IMR-90 (cell line): ENCODE measurements at regions not wholly inside any gene's neighbourhood (a gene's known extent, or its start where the extent isn't known, plus 50 kb on each side); places are given as distances from the start of the nearest gene placed in this dataset.

ENCODE experiments used
- ATAC-seq: fragments of 200-7000 bp; cut with Tn5 transposase; 2 replicates; pipeline ENCODE4 v1.9.1; 2020; ENCODE audit warnings: low read depth, mild to moderate bottlenecking, moderate library complexity
- BruUV-seq: library from RNA; stranded (reverse); fragments of 400-500 nt; replicated peaks from 2 replicates; lab custom pipeline; 2021; lab: Mats Ljungman, UMichigan
- CTCF ChIA-PET: fragments of 300-600 bp; formaldehyde crosslinking; extraction: SDS; loops from one replicate; lab custom pipeline; 2021; ENCODE audit warnings: antibody characterized with exemption; lab: Yijun Ruan, JAX
- POLR2A ChIA-PET: fragments of 300-600 bp; sonication (Branson Sonifier 250); formaldehyde crosslinking; loops from one replicate; lab custom pipeline; 2022; ENCODE audit warnings: antibody characterized with exemption; ENCODE audit not compliant: unreplicated experiment; lab: Charles Lee
- DNase-seq: peaks from one replicate; pipeline ENCODE4 v3.0.0; 2013
- H2AFZ ChIP-seq: replicated peaks from 2 replicates; pipeline ENCODE3; 2013; ENCODE audit warnings: low read length, mild to moderate bottlenecking; ENCODE audit not compliant: poor library complexity
- H2AK5ac ChIP-seq: 2 replicates; pipeline ENCODE4 v1.6.1; 2013; ENCODE audit warnings: low read depth, low read length, inconsistent platforms
- H2AK9ac ChIP-seq: replicated peaks from 2 replicates; pipeline ENCODE3; 2013; ENCODE audit warnings: mild to moderate bottlenecking, low read depth, low read length, moderate library complexity; ENCODE audit not compliant: poor library complexity
- H2BK120ac ChIP-seq: 2 replicates; pipeline ENCODE4 v1.6.1; 2013; ENCODE audit warnings: low read depth, low read length, inconsistent platforms
- H2BK15ac ChIP-seq: 3 replicates; pipeline ENCODE4 v1.6.1; 2013; ENCODE audit warnings: low read depth, low read length, inconsistent platforms
- H2BK20ac ChIP-seq: 2 replicates; pipeline ENCODE4 v1.6.1; 2013; ENCODE audit warnings: low read depth, mild to moderate bottlenecking, inconsistent platforms, low read length, moderate library complexity
- H2BK5ac ChIP-seq: 2 replicates; pipeline ENCODE4 v1.6.1; 2013; ENCODE audit warnings: mild to moderate bottlenecking, low read depth, low read length, inconsistent platforms; ENCODE audit not compliant: poor library complexity, severe bottlenecking
- H3K14ac ChIP-seq: replicated peaks from 2 replicates; pipeline ENCODE4 v1.6.1; 2013; ENCODE audit warnings: low read depth, low read length, inconsistent platforms
- H3K18ac ChIP-seq: 2 replicates; pipeline ENCODE4 v1.6.1; 2013; ENCODE audit warnings: low read depth, low read length, control low read depth
- H3K23ac ChIP-seq: 2 replicates; pipeline ENCODE4 v1.6.1; 2013; ENCODE audit warnings: low read depth, low read length, inconsistent platforms
- H3K27ac ChIP-seq: 2 replicates; pipeline ENCODE4 v1.5.1; 2013; ENCODE audit warnings: mild to moderate bottlenecking, control low read depth, low read length; ENCODE audit not compliant: insufficient read depth
- H3K27me3 ChIP-seq: 2 replicates; pipeline ENCODE4 v1.6.1; 2013; ENCODE audit warnings: low read length; ENCODE audit not compliant: control insufficient read depth, insufficient read depth
- H3K36me3 ChIP-seq: 2 replicates; pipeline ENCODE4 v1.6.1; 2013; ENCODE audit warnings: low read length, mixed read lengths; ENCODE audit not compliant: control insufficient read depth, insufficient read depth
- H3K4ac ChIP-seq: 2 replicates; pipeline ENCODE4 v1.6.1; 2013; ENCODE audit warnings: low read depth, low read length, inconsistent platforms
- H3K4me1 ChIP-seq: 2 replicates; pipeline ENCODE4 v1.6.1; 2013; ENCODE audit warnings: low read length, mixed read lengths; ENCODE audit not compliant: control insufficient read depth, insufficient read depth
- H3K4me2 ChIP-seq: 2 replicates; pipeline ENCODE4 v1.6.1; 2013; ENCODE audit warnings: low read depth, mild to moderate bottlenecking, control low read depth, low read length, moderate library complexity
- H3K4me3 ChIP-seq: 2 replicates; pipeline ENCODE4 v1.5.1; 2013; ENCODE audit warnings: low read depth, mild to moderate bottlenecking, control low read depth, low read length, moderate library complexity; ENCODE audit not compliant: insufficient read depth
- H3K56ac ChIP-seq: 2 replicates; pipeline ENCODE4 v1.6.1; 2013; ENCODE audit warnings: low read length, inconsistent platforms; ENCODE audit not compliant: insufficient read depth; ENCODE audit errors: extremely low read depth
- H3K79me1 ChIP-seq, 2 experiments: 2 replicates each; pipeline ENCODE4 v1.6.1; 2013; ENCODE audit warnings: low read length in 2 of 2, inconsistent platforms in 1 of 2, low read depth in 1 of 2
- H3K9ac ChIP-seq: 2 replicates; pipeline ENCODE4 v1.6.1; 2013; ENCODE audit warnings: low read depth, low read length, control low read depth
- H3K9me1 ChIP-seq: 2 replicates; pipeline ENCODE4 v1.6.1; 2013; ENCODE audit warnings: low read length, inconsistent platforms; ENCODE audit not compliant: insufficient read depth
- H3K9me3 ChIP-seq: 2 replicates; pipeline ENCODE4 v1.6.1; 2013; ENCODE audit warnings: low read length; ENCODE audit not compliant: control insufficient read depth, insufficient read depth
- H4K20me1 ChIP-seq: 2 replicates; pipeline ENCODE4 v1.6.1; 2013; ENCODE audit warnings: low read length, inconsistent platforms; ENCODE audit not compliant: insufficient read depth
- H4K5ac ChIP-seq: 2 replicates; pipeline ENCODE4 v1.6.1; 2013; ENCODE audit warnings: mild to moderate bottlenecking, low read depth, low read length, control low read depth
- H4K8ac ChIP-seq, 2 experiments: 2 replicates each; pipeline ENCODE4 v1.6.1; 2013; ENCODE audit warnings: low read depth in 2 of 2, low read length in 2 of 2, control low read depth in 1 of 2, inconsistent platforms in 1 of 2
- H4K91ac ChIP-seq: 2 replicates; pipeline ENCODE4 v1.6.1; 2013; ENCODE audit warnings: low read depth, low read length, inconsistent platforms; ENCODE audit not compliant: insufficient read depth
- BHLHE40 ChIP-seq: fragments of 150-350 bp; IDR thresholded peaks from 2 replicates; pipeline ENCODE4 v1.6.1; 2016; ENCODE audit warnings: mild to moderate bottlenecking, low read depth, low read length
- CEBPB ChIP-seq: IDR thresholded peaks from 2 replicates; pipeline ENCODE4 v1.6.1; 2012; ENCODE audit warnings: low read depth, low read length, improper control_type of control experiment
- CHD1 ChIP-seq: IDR thresholded peaks from 2 replicates; pipeline ENCODE4 v1.6.1; 2012; ENCODE audit warnings: low read depth, low read length, improper control_type of control experiment
- FOS ChIP-seq: fragments of 150-350 bp; IDR thresholded peaks from 2 replicates; pipeline ENCODE4 v1.6.1; 2016; ENCODE audit warnings: low read depth, low read length
- MAFK ChIP-seq: IDR thresholded peaks from 2 replicates; pipeline ENCODE4 v1.6.1; 2012; ENCODE audit warnings: low read depth, low read length, improper control_type of control experiment
- MAZ ChIP-seq: IDR thresholded peaks from 2 replicates; pipeline ENCODE4 v1.6.1; 2012; ENCODE audit warnings: low read depth, mild to moderate bottlenecking, low read length, improper control_type of control experiment, moderate library complexity, borderline replicate concordance
- POLR2A ChIP-seq: IDR thresholded peaks from 2 replicates; pipeline ENCODE4 v1.6.1; 2012; ENCODE audit warnings: mild to moderate bottlenecking, low read depth, low read length
- RAD21 ChIP-seq: IDR thresholded peaks from 2 replicates; pipeline ENCODE4 v1.6.1; 2012; ENCODE audit warnings: low read length, improper control_type of control experiment
- RCOR1 ChIP-seq: IDR thresholded peaks from 2 replicates; pipeline ENCODE4 v1.6.1; 2012; ENCODE audit warnings: mild to moderate bottlenecking, low read length, improper control_type of control experiment; ENCODE audit not compliant: insufficient replicate concordance
- SMC3 ChIP-seq: fragments of 150-350 bp; IDR thresholded peaks from 2 replicates; pipeline ENCODE4 v1.6.1; 2016; ENCODE audit warnings: low read depth, mild to moderate bottlenecking, antibody characterized with exemption, low read length, moderate library complexity
- WGBS, 2 experiments: methylation state at CpG; one replicate each; pipeline versions ENCODE4 v1.1.5 to v1.1.7; 2013; ENCODE audit warnings: missing lambda C conversion rate in 2 of 2; ENCODE audit not compliant: insufficient read length in 1 of 2; ENCODE audit errors: extremely low coverage in 2 of 2; 5-methylcytosine and 5-hydroxymethylcytosine counted together
- dilution Hi-C: fragments of 300-500 bp; cut with HindIII; formaldehyde crosslinking; loops from one replicate; pipeline ENCODE4 v1.14.3; 2018; ENCODE audit warnings: low sequenced_read_pairs; ENCODE audit not compliant: unreplicated experiment
- in situ Hi-C: fragments of 300-500 bp; cut with MboI; formaldehyde crosslinking; loops from 3 replicates; pipeline ENCODE4 v1.14.3; 2019; ENCODE audit warnings: low sequenced_read_pairs, inconsistent platforms, mixed read lengths
- intact Hi-C: fragments of 100-400 bp; cut with micrococcal nuclease; formaldehyde crosslinking; loops from 2 replicates; pipeline ENCODE4 v1.10.0; 2022
- TF ChIP-seq, protein P1 (sequence below): fragments of 150-350 bp; IDR thresholded peaks from 2 replicates; pipeline ENCODE4 v1.6.1; 2016; ENCODE audit warnings: low read depth, mild to moderate bottlenecking, low read length, moderate library complexity, borderline replicate concordance
- TF ChIP-seq, protein P2 (sequence below): conservative IDR thresholded peaks from 2 replicates; pipeline ENCODE4 v1.5.1; 2012; ENCODE audit warnings: mild to moderate bottlenecking, low read depth, low read length, improper control_type of control experiment

DNA sequence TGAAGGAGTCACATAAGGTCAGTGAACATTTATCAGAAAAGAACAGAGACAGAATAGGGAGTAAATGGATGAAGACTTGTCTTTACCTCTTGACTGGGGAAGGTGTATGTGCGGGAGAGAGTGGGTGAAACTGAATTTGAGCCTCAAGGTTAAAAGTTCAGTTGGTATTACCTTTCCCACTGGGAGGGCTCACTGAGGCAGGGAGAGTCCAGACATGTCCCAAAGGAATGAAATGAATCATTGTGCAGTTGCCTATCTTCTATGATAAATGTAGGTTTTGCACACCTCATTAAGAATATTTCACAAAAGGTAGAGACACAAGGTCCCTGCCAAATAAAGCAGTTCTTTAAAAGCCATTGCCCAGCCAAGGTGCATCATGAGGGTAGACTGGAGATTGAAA lies 105.2 kb downstream of the KCNA5 start:
- ChIA-PET CTCF (no interaction called here), POLR2A (no interaction called here)
- Histone ChIP-seq H2BK20ac (no peak overlapping the region), H2AFZ (no peak overlapping the region), H2BK120ac (no peak overlapping the region), H4K5ac (no peak overlapping the region), H4K20me1 (no peaks in the 10 kb centered on the region), H3K56ac (no peak overlapping the region), H2AK5ac (no peak overlapping the region), H3K9me3 (no peaks in the 10 kb centered on the region), H3K9ac (no peak overlapping the region), H3K23ac (no peak overlapping the region), H3K18ac (no peak overlapping the region), H2BK5ac (no peak overlapping the region), H4K91ac (no peak overlapping the region), H3K14ac (no peak overlapping the region), H4K8ac (no peak overlapping the region), H3K9me1 (no peaks in the 10 kb centered on the region), H3K4me1 (no peaks in the 10 kb centered on the region), H3K36me3 (no peaks in the 10 kb centered on the region), H3K4ac (no peak overlapping the region), H2AK9ac (no peak overlapping the region), H3K27me3 (peaks cover 7% of the 10 kb centered on the region), H2BK15ac (no peak overlapping the region), H3K4me3 (no peak overlapping the region), H3K79me1 (no peaks in the 10 kb centered on the region), H3K27ac (no peak overlapping the region), H3K4me2 (no peak overlapping the region)
- no CpG with 5 or more reads among the region's 1 CpG for WGBS, 2 experiments
- no peak for DNase-seq
- intact Hi-C loops (no loop called here), in situ Hi-C loops (no loop called here), dilution Hi-C loops (no loop called here)
- no peak for TF ChIP-seq BHLHE40
- no peak for TF ChIP-seq MAZ
- no peak for TF ChIP-seq MAFK
- TF ChIP-seq SMC3, result no peak
- TF ChIP-seq, protein P1, sequence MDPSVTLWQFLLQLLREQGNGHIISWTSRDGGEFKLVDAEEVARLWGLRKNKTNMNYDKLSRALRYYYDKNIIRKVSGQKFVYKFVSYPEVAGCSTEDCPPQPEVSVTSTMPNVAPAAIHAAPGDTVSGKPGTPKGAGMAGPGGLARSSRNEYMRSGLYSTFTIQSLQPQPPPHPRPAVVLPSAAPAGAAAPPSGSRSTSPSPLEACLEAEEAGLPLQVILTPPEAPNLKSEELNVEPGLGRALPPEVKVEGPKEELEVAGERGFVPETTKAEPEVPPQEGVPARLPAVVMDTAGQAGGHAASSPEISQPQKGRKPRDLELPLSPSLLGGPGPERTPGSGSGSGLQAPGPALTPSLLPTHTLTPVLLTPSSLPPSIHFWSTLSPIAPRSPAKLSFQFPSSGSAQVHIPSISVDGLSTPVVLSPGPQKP, result no peak
- TF ChIP-seq CEBPB, result no peak
- no peak for TF ChIP-seq RCOR1
- no peak for TF ChIP-seq CHD1
- no peak for TF ChIP-seq POLR2A
- no peak for TF ChIP-seq FOS
- no peak for TF ChIP-seq RAD21
- TF ChIP-seq, protein P2, sequence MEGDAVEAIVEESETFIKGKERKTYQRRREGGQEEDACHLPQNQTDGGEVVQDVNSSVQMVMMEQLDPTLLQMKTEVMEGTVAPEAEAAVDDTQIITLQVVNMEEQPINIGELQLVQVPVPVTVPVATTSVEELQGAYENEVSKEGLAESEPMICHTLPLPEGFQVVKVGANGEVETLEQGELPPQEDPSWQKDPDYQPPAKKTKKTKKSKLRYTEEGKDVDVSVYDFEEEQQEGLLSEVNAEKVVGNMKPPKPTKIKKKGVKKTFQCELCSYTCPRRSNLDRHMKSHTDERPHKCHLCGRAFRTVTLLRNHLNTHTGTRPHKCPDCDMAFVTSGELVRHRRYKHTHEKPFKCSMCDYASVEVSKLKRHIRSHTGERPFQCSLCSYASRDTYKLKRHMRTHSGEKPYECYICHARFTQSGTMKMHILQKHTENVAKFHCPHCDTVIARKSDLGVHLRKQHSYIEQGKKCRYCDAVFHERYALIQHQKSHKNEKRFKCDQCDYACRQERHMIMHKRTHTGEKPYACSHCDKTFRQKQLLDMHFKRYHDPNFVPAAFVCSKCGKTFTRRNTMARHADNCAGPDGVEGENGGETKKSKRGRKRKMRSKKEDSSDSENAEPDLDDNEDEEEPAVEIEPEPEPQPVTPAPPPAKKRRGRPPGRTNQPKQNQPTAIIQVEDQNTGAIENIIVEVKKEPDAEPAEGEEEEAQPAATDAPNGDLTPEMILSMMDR, result no peak
- ATAC-seq, result no peak
- no TSS peak for BruUV-seq
